SK-N-SH (cell line): ENCODE measurements at regions not wholly inside any gene's neighbourhood (a gene's known extent, or its start where the extent isn't known, plus 50 kb on each side); places are given as distances from the start of the nearest gene placed in this dataset.

Experiments
- CTCF ChIA-PET: fragments of 300-600, 350-600 bp; formaldehyde crosslinking; extraction: SDS; loops from one replicate; lab custom pipeline; 2021; lab: Yijun Ruan, JAX
- POLR2A ChIA-PET: fragments of 350-600 bp; sonication (Branson Sonifier 250); formaldehyde crosslinking; extraction: SDS; loops from one replicate; lab custom pipeline; 2020; ENCODE audit warnings: antibody characterized with exemption, inconsistent platforms; lab: Yijun Ruan, JAX
- DNase-seq: peaks from one replicate; pipeline ENCODE4 v3.0.0; 2012
- H2AFZ ChIP-seq: fragments of 200-600 bp; sonication (generic); 2 replicates; pipeline ENCODE4 v1.8.1; 2016; ENCODE audit warnings: antibody characterized with exemption, mild to moderate bottlenecking, low read depth
- H3F3A ChIP-seq: fragments of 200-600 bp; sonication (generic); replicated peaks from 2 replicates; pipeline ENCODE3; 2016; ENCODE audit warnings: antibody characterized with exemption, mild to moderate bottlenecking; ENCODE audit not compliant: insufficient read depth
- H3K27ac ChIP-seq, 2 experiments: fragments of 200-500 bp in 1 of 2; fragments of 200-600 bp in 1 of 2; sonication (Bioruptor generic) in 1 of 2; sonication (generic), shearing (Covaris generic) in 1 of 2; 2 replicates each; pipeline versions ENCODE4 v1.5.1 to v1.6.1; 2014 to 2016; ENCODE audit warnings: low read depth in 2 of 2, inconsistent platforms in 1 of 2, low read length in 1 of 2, mild to moderate bottlenecking in 1 of 2, mixed read lengths in 1 of 2
- H3K27me3 ChIP-seq: fragments of 200-600 bp; sonication (generic), shearing (Covaris generic); 2 replicates; pipeline ENCODE4 v1.6.1; 2016; ENCODE audit warnings: mixed run types; ENCODE audit not compliant: insufficient read depth
- H3K36me3 ChIP-seq, 2 experiments: fragments of 200-500 bp in 1 of 2; fragments of 200-600 bp in 1 of 2; sonication (Bioruptor generic) in 1 of 2; sonication (generic) in 1 of 2; replicated peaks in 1 of 2; 2 replicates each; pipeline versions ENCODE3 to v1.5.1; 2014 to 2016; ENCODE audit warnings: low read length in 1 of 2, mild to moderate bottlenecking in 1 of 2; ENCODE audit not compliant: insufficient read depth in 2 of 2, control insufficient read depth in 1 of 2
- H3K4me1 ChIP-seq, 2 experiments: fragments of 200-500 bp in 1 of 2; fragments of 200-600 bp in 1 of 2; sonication (Bioruptor generic) in 1 of 2; sonication (generic), shearing (Covaris generic) in 1 of 2; 2 replicates each; pipeline versions ENCODE4 v1.5.1 to v1.6.1; 2014 to 2016; ENCODE audit warnings: low read depth in 1 of 2, low read length in 1 of 2, mixed run types in 1 of 2; ENCODE audit not compliant: insufficient read depth in 2 of 2, control insufficient read depth in 1 of 2
- H3K4me2 ChIP-seq: fragments of 200-600 bp; sonication (generic), shearing (Covaris generic); 2 replicates; pipeline ENCODE4 v1.6.1; 2017; ENCODE audit warnings: mixed run types
- H3K4me3 ChIP-seq, 2 experiments: fragments of 200-500 bp in 1 of 2; fragments of 200-600 bp in 1 of 2; sonication (Bioruptor generic) in 1 of 2; sonication (generic), shearing (Covaris generic) in 1 of 2; 2 replicates each; pipeline versions ENCODE4 v1.5.1 to v1.8.1; 2014 to 2016; ENCODE audit warnings: low read depth in 2 of 2, inconsistent platforms in 1 of 2, low read length in 1 of 2, mild to moderate bottlenecking in 1 of 2, mixed read lengths in 1 of 2, moderate library complexity in 1 of 2
- H3K79me2 ChIP-seq: fragments of 200-600 bp; sonication (generic); 2 replicates; pipeline ENCODE4 v1.8.1; 2017; ENCODE audit warnings: mild to moderate bottlenecking; ENCODE audit not compliant: insufficient read depth
- H3K9ac ChIP-seq: fragments of 200-600 bp; sonication (generic); 2 replicates; pipeline ENCODE4 v1.6.1; 2017; ENCODE audit warnings: mixed run types
- H3K9me2 ChIP-seq: fragments of 200-600 bp; sonication (generic); 2 replicates; pipeline ENCODE4 v1.6.1; 2017; ENCODE audit warnings: mixed run types
- H3K9me3 ChIP-seq: fragments of 200-600 bp; sonication (generic); 2 replicates; pipeline ENCODE4 v1.6.1; 2017; ENCODE audit warnings: mixed run types, mild to moderate bottlenecking, moderate library complexity
- H4K20me1 ChIP-seq: fragments of 200-600 bp; sonication (generic); 2 replicates; pipeline ENCODE4 v1.6.1; 2017; ENCODE audit warnings: mild to moderate bottlenecking, mixed run types; ENCODE audit not compliant: insufficient read depth
- EZH2phosphoT487 ChIP-seq: fragments of 200-600 bp; sonication (generic); IDR thresholded peaks from 2 replicates; pipeline ENCODE4 v1.6.1; 2017; ENCODE audit warnings: low read depth, mixed run types, mild to moderate bottlenecking, antibody characterized with exemption, moderate library complexity, borderline replicate concordance
- FOSL2 ChIP-seq: IDR thresholded peaks from 2 replicates; pipeline ENCODE4 v1.4.0; 2012; ENCODE audit warnings: low read depth, mild to moderate bottlenecking, moderate library complexity, borderline replicate concordance
- FOXM1 ChIP-seq: IDR thresholded peaks from 2 replicates; pipeline ENCODE4 v1.4.0; 2012; ENCODE audit warnings: low read depth, mild to moderate bottlenecking
- MEF2A ChIP-seq: IDR thresholded peaks from 2 replicates; pipeline ENCODE4 v1.4.0; 2012; ENCODE audit warnings: low read depth, borderline replicate concordance
- MXI1 ChIP-seq: IDR thresholded peaks from 2 replicates; pipeline ENCODE4 v1.6.1; 2012; ENCODE audit warnings: mild to moderate bottlenecking, low read depth, low read length, improper control_type of control experiment
- NRF1 ChIP-seq: IDR thresholded peaks from 2 replicates; pipeline ENCODE4 v1.6.1; 2012; ENCODE audit warnings: low read depth, mild to moderate bottlenecking, low read length
- POLR2AphosphoS5 ChIP-seq: IDR thresholded peaks from 2 replicates; pipeline ENCODE4 v1.6.1; 2012; ENCODE audit warnings: low read depth, low read length
- RAD21 ChIP-seq: IDR thresholded peaks from 2 replicates; pipeline ENCODE4 v1.6.1; 2012; ENCODE audit warnings: mild to moderate bottlenecking, low read length
- RXRA ChIP-seq: IDR thresholded peaks from 2 replicates; pipeline ENCODE4 v1.4.0; 2012; ENCODE audit warnings: low read depth, mild to moderate bottlenecking, borderline replicate concordance
- TAF1 ChIP-seq: IDR thresholded peaks from 2 replicates; pipeline ENCODE4 v1.6.1; 2012; ENCODE audit warnings: low read depth, mild to moderate bottlenecking, low read length, moderate library complexity, borderline replicate concordance
- TCF12 ChIP-seq: IDR thresholded peaks from 2 replicates; pipeline ENCODE4 v1.4.0; 2012
- TEAD4 ChIP-seq: IDR thresholded peaks from 2 replicates; pipeline ENCODE4 v1.4.0; 2012; ENCODE audit warnings: mild to moderate bottlenecking, borderline replicate concordance; ENCODE audit not compliant: insufficient read depth
- WGBS: methylation state at CpG from one replicate; pipeline ENCODE4 v1.1.6; 2017; ENCODE audit warnings: low lambda C conversion rate; 5-methylcytosine and 5-hydroxymethylcytosine counted together
- TF ChIP-seq, protein P1 (sequence below): IDR thresholded peaks from 2 replicates; pipeline ENCODE4 v1.4.0; 2012; ENCODE audit warnings: low read depth, borderline replicate concordance
- TF ChIP-seq, protein P2 (sequence below): IDR thresholded peaks from 2 replicates; pipeline ENCODE4 v1.4.0; 2012; ENCODE audit warnings: low read depth, borderline replicate concordance
- TF ChIP-seq, protein P3 (sequence below): IDR thresholded peaks from 2 replicates; pipeline ENCODE4; 2012
- TF ChIP-seq, protein P4 (sequence below): IDR thresholded peaks from 2 replicates; pipeline ENCODE4 v1.6.1; 2012; ENCODE audit warnings: mild to moderate bottlenecking, low read depth, low read length, moderate library complexity

DNA sequence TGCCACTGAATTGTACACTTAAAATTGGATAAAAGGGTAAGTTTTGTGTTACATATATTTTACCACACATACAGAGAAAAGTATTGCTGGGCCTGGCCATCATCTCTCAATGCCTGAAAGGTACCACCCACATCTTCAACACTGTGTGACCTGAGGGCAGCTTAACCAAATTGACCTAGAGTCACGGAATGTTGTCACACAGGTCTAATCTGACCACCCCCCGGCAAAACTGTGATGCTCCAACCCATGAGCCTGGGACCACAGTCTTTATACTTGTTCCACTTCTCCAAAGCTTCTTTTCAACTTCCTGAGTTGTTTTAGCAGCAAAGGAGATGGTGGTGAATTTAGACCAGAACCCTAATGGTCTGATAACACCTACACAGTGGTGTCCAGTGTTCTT, 210.3 kb upstream of the TPM1 start:
- 100% methylated on average over 2 of the region's 2 CpGs for WGBS
- Histone ChIP-seq H3K4me2 (no peak overlapping the region), H3K4me1 (peaks cover 0 to 8% of the 10 kb centered on the region in 2 experiments; a peak in 1 of 4 replicates), H4K20me1 (no peaks in the 10 kb centered on the region), H3K27ac (no peak overlapping the region), H3K9ac (no peak overlapping the region), H3K27me3 (no peaks in the 10 kb centered on the region), H3K9me3 (no peaks in the 10 kb centered on the region), H3K4me3 (no peak overlapping the region), H3F3A (no peaks in the 10 kb centered on the region), H3K36me3 (peaks cover 39 to 51% of the 10 kb centered on the region in 2 experiments), H3K79me2 (peaks cover 4% of the 10 kb centered on the region; the same call in 1 of the 2 replicates), H3K9me2 (no peaks in the 10 kb centered on the region), H2AFZ (no peak overlapping the region)
- CTCF ChIA-PET, result interaction anchor here (1.5 to 2.5 kb wide), 3 partner anchors 10 to 90 kb away, joined by 3 to 8 read pairs (median 7); no protein-coding TSS in a partner anchor
- TF ChIP-seq NRF1 (no peak), MEF2A (no peak), RXRA (no peak), TCF12 (no peak), RAD21 (no peak), TAF1 (no peak), POLR2AphosphoS5 (no peak), MXI1 (no peak), EZH2phosphoT487 (no peak), FOXM1 (no peak), FOSL2 (no peak), TEAD4 (no peak)
- TF ChIP-seq, protein P1, sequence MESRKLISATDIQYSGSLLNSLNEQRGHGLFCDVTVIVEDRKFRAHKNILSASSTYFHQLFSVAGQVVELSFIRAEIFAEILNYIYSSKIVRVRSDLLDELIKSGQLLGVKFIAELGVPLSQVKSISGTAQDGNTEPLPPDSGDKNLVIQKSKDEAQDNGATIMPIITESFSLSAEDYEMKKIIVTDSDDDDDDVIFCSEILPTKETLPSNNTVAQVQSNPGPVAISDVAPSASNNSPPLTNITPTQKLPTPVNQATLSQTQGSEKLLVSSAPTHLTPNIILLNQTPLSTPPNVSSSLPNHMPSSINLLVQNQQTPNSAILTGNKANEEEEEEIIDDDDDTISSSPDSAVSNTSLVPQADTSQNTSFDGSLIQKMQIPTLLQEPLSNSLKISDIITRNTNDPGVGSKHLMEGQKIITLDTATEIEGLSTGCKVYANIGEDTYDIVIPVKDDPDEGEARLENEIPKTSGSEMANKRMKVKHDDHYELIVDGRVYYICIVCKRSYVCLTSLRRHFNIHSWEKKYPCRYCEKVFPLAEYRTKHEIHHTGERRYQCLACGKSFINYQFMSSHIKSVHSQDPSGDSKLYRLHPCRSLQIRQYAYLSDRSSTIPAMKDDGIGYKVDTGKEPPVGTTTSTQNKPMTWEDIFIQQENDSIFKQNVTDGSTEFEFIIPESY, result no peak
- TF ChIP-seq, protein P2, sequence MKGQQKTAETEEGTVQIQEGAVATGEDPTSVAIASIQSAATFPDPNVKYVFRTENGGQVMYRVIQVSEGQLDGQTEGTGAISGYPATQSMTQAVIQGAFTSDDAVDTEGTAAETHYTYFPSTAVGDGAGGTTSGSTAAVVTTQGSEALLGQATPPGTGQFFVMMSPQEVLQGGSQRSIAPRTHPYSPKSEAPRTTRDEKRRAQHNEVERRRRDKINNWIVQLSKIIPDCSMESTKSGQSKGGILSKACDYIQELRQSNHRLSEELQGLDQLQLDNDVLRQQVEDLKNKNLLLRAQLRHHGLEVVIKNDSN, result no peak
- TF ChIP-seq, protein P3, sequence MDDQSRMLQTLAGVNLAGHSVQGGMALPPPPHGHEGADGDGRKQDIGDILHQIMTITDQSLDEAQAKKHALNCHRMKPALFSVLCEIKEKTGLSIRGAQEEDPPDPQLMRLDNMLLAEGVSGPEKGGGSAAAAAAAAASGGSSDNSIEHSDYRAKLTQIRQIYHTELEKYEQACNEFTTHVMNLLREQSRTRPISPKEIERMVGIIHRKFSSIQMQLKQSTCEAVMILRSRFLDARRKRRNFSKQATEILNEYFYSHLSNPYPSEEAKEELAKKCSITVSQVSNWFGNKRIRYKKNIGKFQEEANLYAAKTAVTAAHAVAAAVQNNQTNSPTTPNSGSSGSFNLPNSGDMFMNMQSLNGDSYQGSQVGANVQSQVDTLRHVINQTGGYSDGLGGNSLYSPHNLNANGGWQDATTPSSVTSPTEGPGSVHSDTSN, result no peak
- TF ChIP-seq, protein P4, sequence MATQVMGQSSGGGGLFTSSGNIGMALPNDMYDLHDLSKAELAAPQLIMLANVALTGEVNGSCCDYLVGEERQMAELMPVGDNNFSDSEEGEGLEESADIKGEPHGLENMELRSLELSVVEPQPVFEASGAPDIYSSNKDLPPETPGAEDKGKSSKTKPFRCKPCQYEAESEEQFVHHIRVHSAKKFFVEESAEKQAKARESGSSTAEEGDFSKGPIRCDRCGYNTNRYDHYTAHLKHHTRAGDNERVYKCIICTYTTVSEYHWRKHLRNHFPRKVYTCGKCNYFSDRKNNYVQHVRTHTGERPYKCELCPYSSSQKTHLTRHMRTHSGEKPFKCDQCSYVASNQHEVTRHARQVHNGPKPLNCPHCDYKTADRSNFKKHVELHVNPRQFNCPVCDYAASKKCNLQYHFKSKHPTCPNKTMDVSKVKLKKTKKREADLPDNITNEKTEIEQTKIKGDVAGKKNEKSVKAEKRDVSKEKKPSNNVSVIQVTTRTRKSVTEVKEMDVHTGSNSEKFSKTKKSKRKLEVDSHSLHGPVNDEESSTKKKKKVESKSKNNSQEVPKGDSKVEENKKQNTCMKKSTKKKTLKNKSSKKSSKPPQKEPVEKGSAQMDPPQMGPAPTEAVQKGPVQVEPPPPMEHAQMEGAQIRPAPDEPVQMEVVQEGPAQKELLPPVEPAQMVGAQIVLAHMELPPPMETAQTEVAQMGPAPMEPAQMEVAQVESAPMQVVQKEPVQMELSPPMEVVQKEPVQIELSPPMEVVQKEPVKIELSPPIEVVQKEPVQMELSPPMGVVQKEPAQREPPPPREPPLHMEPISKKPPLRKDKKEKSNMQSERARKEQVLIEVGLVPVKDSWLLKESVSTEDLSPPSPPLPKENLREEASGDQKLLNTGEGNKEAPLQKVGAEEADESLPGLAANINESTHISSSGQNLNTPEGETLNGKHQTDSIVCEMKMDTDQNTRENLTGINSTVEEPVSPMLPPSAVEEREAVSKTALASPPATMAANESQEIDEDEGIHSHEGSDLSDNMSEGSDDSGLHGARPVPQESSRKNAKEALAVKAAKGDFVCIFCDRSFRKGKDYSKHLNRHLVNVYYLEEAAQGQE, result no peak
- no peak for DNase-seq
- POLR2A ChIA-PET, result no interaction called here
